HCT116 (cell line): ENCODE measurements at regions not wholly inside any gene's neighbourhood (a gene's known extent, or its start where the extent isn't known, plus 50 kb on each side); places are given as distances from the start of the nearest gene placed in this dataset.

Source experiments
- ATAC-seq: fragments of 200-7000 bp; cut with Tn5 transposase; 2 replicates; pipeline ENCODE4 v1.9.1; 2020; ENCODE audit warnings: mild to moderate bottlenecking, moderate library complexity
- BruUV-seq: library from RNA; stranded (reverse); fragments of 400-500 nt; replicated peaks from 2 replicates; lab custom pipeline; 2021; lab: Mats Ljungman, UMichigan
- CTCF ChIA-PET: fragments of 300-600 bp; sonication (Branson Sonifier 250); formaldehyde crosslinking; loops from one replicate; lab custom pipeline; 2021; ENCODE audit warnings: antibody characterized with exemption; lab: Charles Lee
- POLR2A ChIA-PET: fragments of 300-600, 350-600 bp; sonication (Branson Sonifier 250); formaldehyde crosslinking; loops from one replicate; lab custom pipeline; 2021; ENCODE audit warnings: antibody characterized with exemption; lab: Charles Lee
- RAD21 ChIA-PET, 2 experiments: fragments of 300-600 bp; sonication (Branson Sonifier 250); formaldehyde crosslinking; loops; one replicate each; lab custom pipeline; 2023; ENCODE audit warnings: low total read pairs in 2 of 2; ENCODE audit not compliant: uncharacterized antibody in 2 of 2, unreplicated experiment in 2 of 2, low non-redundant PET in 1 of 2; lab: Charles Lee
- DNase-seq: peaks from one replicate; pipeline ENCODE4 v3.0.0-alpha.2; 2010; ENCODE audit warnings: low read depth, low spot score
- H2AFZ ChIP-seq: fragments of 200-600 bp; shearing (Covaris generic), sonication (generic); 2 replicates; pipeline ENCODE4 v1.6.1; 2017; ENCODE audit warnings: low read depth, mixed run types, mixed read lengths, antibody characterized with exemption, low read length; ENCODE audit not compliant: poor library complexity, severe bottlenecking
- H3K27ac ChIP-seq: 2 replicates; pipeline ENCODE4 v1.5.1; 2012; ENCODE audit warnings: low read depth, low read length
- H3K27me3 ChIP-seq: fragments of 200-600 bp; sonication (generic); 2 replicates; pipeline ENCODE4 v1.6.1; 2016; ENCODE audit warnings: mixed run types, low read length, mixed read lengths; ENCODE audit not compliant: insufficient read depth
- H3K36me3 ChIP-seq, 2 experiments: fragments of 200-500 bp in 1 of 2; fragments of 200-600 bp in 1 of 2; sonication (Bioruptor generic) in 1 of 2; sonication (generic) in 1 of 2; 2 replicates each; pipeline versions ENCODE4 v1.5.1 to v1.6.1; 2014 to 2016; ENCODE audit warnings: low read length in 2 of 2, inconsistent platforms in 1 of 2, mixed read lengths in 1 of 2, mixed run types in 1 of 2; ENCODE audit not compliant: insufficient read depth in 2 of 2, control insufficient read depth in 1 of 2
- H3K4me1 ChIP-seq, 2 experiments: fragments of 200-600 bp in 1 of 2; sonication (generic) in 1 of 2; 2 replicates each; pipeline versions ENCODE4 v1.5.1 to v1.6.1; 2012 to 2017; ENCODE audit warnings: low read length in 2 of 2, inconsistent platforms in 1 of 2, mild to moderate bottlenecking in 1 of 2, mixed read lengths in 1 of 2, mixed run types in 1 of 2, moderate library complexity in 1 of 2; ENCODE audit not compliant: insufficient read depth in 2 of 2, control insufficient read depth in 1 of 2
- H3K4me2 ChIP-seq: fragments of 200-600 bp; sonication (generic); 2 replicates; pipeline ENCODE4 v1.6.1; 2017; ENCODE audit warnings: mixed run types, low read length, mixed read lengths
- H3K4me3 ChIP-seq, 2 experiments: fragments of 200-600 bp in 1 of 2; sonication (generic) in 1 of 2; replicated peaks in 1 of 2; 2 replicates each; pipeline ENCODE4 v1.5.1; 2011 to 2016; ENCODE audit warnings: low read length in 2 of 2, control low read depth in 1 of 2, low read depth in 1 of 2, mild to moderate bottlenecking in 1 of 2, mixed read lengths in 1 of 2, mixed run types in 1 of 2
- H3K79me2 ChIP-seq: fragments of 200-600 bp; sonication (generic); 2 replicates; pipeline ENCODE4 v1.6.1; 2017; ENCODE audit warnings: mild to moderate bottlenecking, mixed run types, low read length, moderate library complexity, mixed read lengths; ENCODE audit not compliant: insufficient read depth
- H3K9ac ChIP-seq: fragments of 200-600 bp; sonication (generic); 2 replicates; pipeline ENCODE4 v1.6.1; 2016; ENCODE audit warnings: low read length, mixed read lengths
- H3K9me2 ChIP-seq: fragments of 200-600 bp; sonication (generic), shearing (Covaris generic); 2 replicates; pipeline ENCODE4 v1.6.1; 2017; ENCODE audit warnings: mixed run types, mild to moderate bottlenecking, moderate library complexity; ENCODE audit not compliant: insufficient read depth
- H3K9me3 ChIP-seq, 2 experiments: fragments of 200-500 bp in 1 of 2; fragments of 200-600 bp in 1 of 2; sonication (Bioruptor generic) in 1 of 2; sonication (generic) in 1 of 2; 2 replicates each; pipeline ENCODE4 v1.6.1; 2014 to 2017; ENCODE audit warnings: low read length in 2 of 2, mixed read lengths in 2 of 2, inconsistent platforms in 1 of 2, low read depth in 1 of 2, mild to moderate bottlenecking in 1 of 2, mixed run types in 1 of 2, moderate library complexity in 1 of 2; ENCODE audit not compliant: control insufficient read depth in 1 of 2, insufficient read depth in 1 of 2
- H4K20me1 ChIP-seq: fragments of 200-600 bp; sonication (generic), shearing (Covaris generic); 2 replicates; pipeline ENCODE4 v1.6.1; 2017; ENCODE audit warnings: mixed run types, mild to moderate bottlenecking, moderate library complexity; ENCODE audit not compliant: insufficient read depth
- CEBPB ChIP-seq: IDR thresholded peaks from 2 replicates; pipeline ENCODE4 v1.6.1; 2012; ENCODE audit warnings: low read depth
- EGR1 ChIP-seq: IDR thresholded peaks from 2 replicates; pipeline ENCODE4 v1.6.1; 2012; ENCODE audit warnings: low read depth
- EZH2phosphoT487 ChIP-seq: fragments of 200-600 bp; IDR thresholded peaks from 2 replicates; pipeline ENCODE4 v1.6.1; 2018; ENCODE audit warnings: antibody characterized with exemption, borderline replicate concordance
- POLR2A ChIP-seq: IDR thresholded peaks from 2 replicates; pipeline ENCODE4 v1.7.0; 2011; ENCODE audit warnings: borderline replicate concordance; ENCODE audit not compliant: insufficient read depth, insufficient read length; ENCODE audit errors: extremely low read depth
- POLR2AphosphoS5 ChIP-seq: IDR thresholded peaks from 2 replicates; pipeline ENCODE4 v1.6.1; 2011; ENCODE audit warnings: mild to moderate bottlenecking, low read depth, low read length, moderate library complexity
- RAD21 ChIP-seq: IDR thresholded peaks from 2 replicates; pipeline ENCODE4 v1.6.1; 2012; ENCODE audit warnings: low read depth, mild to moderate bottlenecking
- SIN3A ChIP-seq: IDR thresholded peaks from 2 replicates; pipeline ENCODE4 v1.6.1; 2012; ENCODE audit warnings: low read depth
- TCF7L2 ChIP-seq: IDR thresholded peaks from 2 replicates; pipeline ENCODE4 v1.7.0; 2011; ENCODE audit warnings: borderline replicate concordance, inconsistent platforms; ENCODE audit not compliant: insufficient read depth, insufficient read length; ENCODE audit errors: extremely low read depth
- intact Hi-C: fragments of 100-400 bp; cut with micrococcal nuclease; formaldehyde crosslinking; loops from 2 replicates; pipeline ENCODE4 v1.10.0; 2022
- TF ChIP-seq, protein P1 (sequence below): IDR thresholded peaks from 2 replicates; pipeline ENCODE4 v1.6.1; 2011; ENCODE audit warnings: mild to moderate bottlenecking, low read length, moderate library complexity; ENCODE audit not compliant: insufficient replicate concordance; ENCODE audit errors: extremely low read depth
- TF ChIP-seq, protein P2 (sequence below): IDR thresholded peaks from 2 replicates; pipeline ENCODE4 v1.6.1; 2012; ENCODE audit warnings: low read depth
- TF ChIP-seq, protein P3 (sequence below), 3 experiments: fragments of 200-600 bp in 1 of 3; sonication (generic) in 1 of 3; IDR thresholded peaks in 2 of 3; conservative IDR thresholded peaks in 1 of 3; 2 replicates each; pipeline ENCODE4 v1.5.1; 2012 to 2017; ENCODE audit warnings: low read depth in 2 of 3, low read length in 2 of 3, antibody characterized with exemption in 1 of 3, borderline replicate concordance in 1 of 3, control low read depth in 1 of 3, mild to moderate bottlenecking in 1 of 3, mixed read lengths in 1 of 3, mixed run types in 1 of 3, moderate library complexity in 1 of 3; ENCODE audit not compliant: insufficient read depth in 1 of 3

DNA sequence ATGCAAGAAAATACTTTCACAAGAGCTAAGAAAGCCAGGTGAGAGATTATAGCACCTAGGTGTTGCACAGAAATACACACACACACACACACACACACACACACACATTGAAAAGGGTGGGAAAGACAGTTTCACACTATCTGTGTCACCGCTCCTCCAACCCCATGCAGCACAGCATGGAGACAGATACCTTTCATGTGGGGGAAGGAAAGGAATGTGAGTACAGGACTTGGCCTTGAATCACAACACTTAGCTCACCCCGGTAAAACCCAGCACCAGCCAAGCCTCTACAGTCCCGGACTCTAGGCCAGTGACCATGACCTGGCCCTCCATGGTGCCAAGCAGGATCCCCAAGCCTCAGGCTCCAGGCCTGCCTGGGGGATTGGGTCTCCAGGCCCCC lies 462.0 kb upstream of the SPRY2 start:
- Histone ChIP-seq H3K36me3 (no peaks in the 10 kb centered on the region), H4K20me1 (no peaks in the 10 kb centered on the region), H2AFZ (no peak overlapping the region), H3K9ac (no peak overlapping the region), H3K4me3 (no peak overlapping the region), H3K27ac (no peak overlapping the region), H3K9me2 (no peaks in the 10 kb centered on the region), H3K4me2 (no peak overlapping the region), H3K27me3 (no peaks in the 10 kb centered on the region), H3K79me2 (no peaks in the 10 kb centered on the region), H3K9me3 (no peaks in the 10 kb centered on the region), H3K4me1 (no peaks in the 10 kb centered on the region)
- no TSS peak for BruUV-seq
- intact Hi-C loops: no loop called here
- POLR2A ChIA-PET: interaction anchor here (0.7 kb wide), 1 partner anchor 13 kb away, joined by 3 read pairs; no protein-coding TSS in a partner anchor
- no peak for TF ChIP-seq EZH2phosphoT487
- no peak for TF ChIP-seq POLR2A
- no peak for TF ChIP-seq CEBPB
- TF ChIP-seq, protein P1, sequence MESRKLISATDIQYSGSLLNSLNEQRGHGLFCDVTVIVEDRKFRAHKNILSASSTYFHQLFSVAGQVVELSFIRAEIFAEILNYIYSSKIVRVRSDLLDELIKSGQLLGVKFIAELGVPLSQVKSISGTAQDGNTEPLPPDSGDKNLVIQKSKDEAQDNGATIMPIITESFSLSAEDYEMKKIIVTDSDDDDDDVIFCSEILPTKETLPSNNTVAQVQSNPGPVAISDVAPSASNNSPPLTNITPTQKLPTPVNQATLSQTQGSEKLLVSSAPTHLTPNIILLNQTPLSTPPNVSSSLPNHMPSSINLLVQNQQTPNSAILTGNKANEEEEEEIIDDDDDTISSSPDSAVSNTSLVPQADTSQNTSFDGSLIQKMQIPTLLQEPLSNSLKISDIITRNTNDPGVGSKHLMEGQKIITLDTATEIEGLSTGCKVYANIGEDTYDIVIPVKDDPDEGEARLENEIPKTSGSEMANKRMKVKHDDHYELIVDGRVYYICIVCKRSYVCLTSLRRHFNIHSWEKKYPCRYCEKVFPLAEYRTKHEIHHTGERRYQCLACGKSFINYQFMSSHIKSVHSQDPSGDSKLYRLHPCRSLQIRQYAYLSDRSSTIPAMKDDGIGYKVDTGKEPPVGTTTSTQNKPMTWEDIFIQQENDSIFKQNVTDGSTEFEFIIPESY: no peak
- no peak for TF ChIP-seq EGR1
- no peak for TF ChIP-seq SIN3A
- ATAC-seq (no peak), DNase-seq (no peak)
- CTCF ChIA-PET: no interaction called here
- RAD21 ChIA-PET: no interaction called here

DNA sequence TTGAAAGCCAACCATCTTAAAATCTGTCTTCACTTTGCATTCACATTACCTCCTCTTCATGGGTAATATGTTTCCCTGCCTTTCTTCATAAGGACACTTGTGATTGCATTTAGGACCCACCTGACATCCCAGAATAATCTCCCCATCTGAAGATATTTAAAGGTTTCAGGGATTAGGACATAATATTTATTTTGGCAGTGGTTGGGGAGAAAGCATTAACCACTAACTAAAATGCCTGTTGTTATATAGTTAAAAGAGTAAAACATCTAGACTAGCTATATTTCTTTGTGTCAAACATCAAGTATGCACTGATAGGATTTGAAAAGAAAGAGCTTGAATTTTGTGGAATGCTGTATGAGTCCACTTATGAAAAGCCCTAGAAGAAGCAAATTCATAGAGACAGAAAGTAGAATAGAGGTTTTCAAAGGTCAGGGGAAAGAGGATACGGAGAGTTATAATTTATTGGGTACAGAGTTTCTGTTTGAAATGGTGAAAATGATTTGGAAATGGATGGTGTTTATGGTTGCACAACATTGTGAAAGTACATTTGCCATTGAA lies 457.7 kb upstream of the SPRY2 start:
- no peak overlapping the region for H3K27ac ChIP-seq
- ChIA-PET RAD21 (no interaction called here), POLR2A (no interaction called here), CTCF (no interaction called here)
- H3K27me3 ChIP-seq: no peaks in the 10 kb centered on the region
- no peaks in the 10 kb centered on the region for H3K36me3 ChIP-seq
- H3K9me3 ChIP-seq: no peaks in the 10 kb centered on the region
- H3K4me1 ChIP-seq: no peaks in the 10 kb centered on the region
- H3K4me2 ChIP-seq: no peak overlapping the region
- no peak for TF ChIP-seq TCF7L2
- TF ChIP-seq, protein P2, sequence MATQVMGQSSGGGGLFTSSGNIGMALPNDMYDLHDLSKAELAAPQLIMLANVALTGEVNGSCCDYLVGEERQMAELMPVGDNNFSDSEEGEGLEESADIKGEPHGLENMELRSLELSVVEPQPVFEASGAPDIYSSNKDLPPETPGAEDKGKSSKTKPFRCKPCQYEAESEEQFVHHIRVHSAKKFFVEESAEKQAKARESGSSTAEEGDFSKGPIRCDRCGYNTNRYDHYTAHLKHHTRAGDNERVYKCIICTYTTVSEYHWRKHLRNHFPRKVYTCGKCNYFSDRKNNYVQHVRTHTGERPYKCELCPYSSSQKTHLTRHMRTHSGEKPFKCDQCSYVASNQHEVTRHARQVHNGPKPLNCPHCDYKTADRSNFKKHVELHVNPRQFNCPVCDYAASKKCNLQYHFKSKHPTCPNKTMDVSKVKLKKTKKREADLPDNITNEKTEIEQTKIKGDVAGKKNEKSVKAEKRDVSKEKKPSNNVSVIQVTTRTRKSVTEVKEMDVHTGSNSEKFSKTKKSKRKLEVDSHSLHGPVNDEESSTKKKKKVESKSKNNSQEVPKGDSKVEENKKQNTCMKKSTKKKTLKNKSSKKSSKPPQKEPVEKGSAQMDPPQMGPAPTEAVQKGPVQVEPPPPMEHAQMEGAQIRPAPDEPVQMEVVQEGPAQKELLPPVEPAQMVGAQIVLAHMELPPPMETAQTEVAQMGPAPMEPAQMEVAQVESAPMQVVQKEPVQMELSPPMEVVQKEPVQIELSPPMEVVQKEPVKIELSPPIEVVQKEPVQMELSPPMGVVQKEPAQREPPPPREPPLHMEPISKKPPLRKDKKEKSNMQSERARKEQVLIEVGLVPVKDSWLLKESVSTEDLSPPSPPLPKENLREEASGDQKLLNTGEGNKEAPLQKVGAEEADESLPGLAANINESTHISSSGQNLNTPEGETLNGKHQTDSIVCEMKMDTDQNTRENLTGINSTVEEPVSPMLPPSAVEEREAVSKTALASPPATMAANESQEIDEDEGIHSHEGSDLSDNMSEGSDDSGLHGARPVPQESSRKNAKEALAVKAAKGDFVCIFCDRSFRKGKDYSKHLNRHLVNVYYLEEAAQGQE: no peak
- TF ChIP-seq EGR1: no peak
- TF ChIP-seq, protein P3, sequence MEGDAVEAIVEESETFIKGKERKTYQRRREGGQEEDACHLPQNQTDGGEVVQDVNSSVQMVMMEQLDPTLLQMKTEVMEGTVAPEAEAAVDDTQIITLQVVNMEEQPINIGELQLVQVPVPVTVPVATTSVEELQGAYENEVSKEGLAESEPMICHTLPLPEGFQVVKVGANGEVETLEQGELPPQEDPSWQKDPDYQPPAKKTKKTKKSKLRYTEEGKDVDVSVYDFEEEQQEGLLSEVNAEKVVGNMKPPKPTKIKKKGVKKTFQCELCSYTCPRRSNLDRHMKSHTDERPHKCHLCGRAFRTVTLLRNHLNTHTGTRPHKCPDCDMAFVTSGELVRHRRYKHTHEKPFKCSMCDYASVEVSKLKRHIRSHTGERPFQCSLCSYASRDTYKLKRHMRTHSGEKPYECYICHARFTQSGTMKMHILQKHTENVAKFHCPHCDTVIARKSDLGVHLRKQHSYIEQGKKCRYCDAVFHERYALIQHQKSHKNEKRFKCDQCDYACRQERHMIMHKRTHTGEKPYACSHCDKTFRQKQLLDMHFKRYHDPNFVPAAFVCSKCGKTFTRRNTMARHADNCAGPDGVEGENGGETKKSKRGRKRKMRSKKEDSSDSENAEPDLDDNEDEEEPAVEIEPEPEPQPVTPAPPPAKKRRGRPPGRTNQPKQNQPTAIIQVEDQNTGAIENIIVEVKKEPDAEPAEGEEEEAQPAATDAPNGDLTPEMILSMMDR (IDR thresholded peaks at IDR 0.05 in 2 of 3, conservative IDR thresholded peaks at IDR 0.05 in 1 of 3; ENCODE audit: borderline replicate concordance in 1 of 3, insufficient read depth in 1 of 3, low read depth in 2 of 3, low read length in 2 of 3): no peak
- TF ChIP-seq EZH2phosphoT487: no peak
- TF ChIP-seq RAD21: no peak
- no peak for TF ChIP-seq POLR2AphosphoS5
- H3K4me3 ChIP-seq: no peak overlapping the region
- ATAC-seq (no peak), DNase-seq (no peak)
- intact Hi-C loops: no loop called here
- no peaks in the 10 kb centered on the region for H4K20me1 ChIP-seq
- no TSS peak for BruUV-seq
- H3K79me2 ChIP-seq: no peaks in the 10 kb centered on the region
- no peaks in the 10 kb centered on the region for H3K9me2 ChIP-seq
- no peak overlapping the region for H3K9ac ChIP-seq
- no peak overlapping the region for H2AFZ ChIP-seq
